HL-60 (cell line): ENCODE measurements at regions not wholly inside any gene's neighbourhood (a gene's known extent, or its start where the extent isn't known, plus 50 kb on each side); places are given as distances from the start of the nearest gene placed in this dataset.

Experiments
- POLR2AphosphoS5 ChIP-seq: IDR thresholded peaks from 2 replicates; pipeline ENCODE4 v1.6.1; 2012; ENCODE audit warnings: low read depth
- TF ChIP-seq, protein P1 (sequence below): IDR thresholded peaks from one replicate; pipeline ENCODE4 v1.5.1; 2011; ENCODE audit warnings: low read length, control low read depth, inconsistent platforms; ENCODE audit not compliant: insufficient read depth

- TF ChIP-seq POLR2AphosphoS5, result no peak
- TF ChIP-seq, protein P1, sequence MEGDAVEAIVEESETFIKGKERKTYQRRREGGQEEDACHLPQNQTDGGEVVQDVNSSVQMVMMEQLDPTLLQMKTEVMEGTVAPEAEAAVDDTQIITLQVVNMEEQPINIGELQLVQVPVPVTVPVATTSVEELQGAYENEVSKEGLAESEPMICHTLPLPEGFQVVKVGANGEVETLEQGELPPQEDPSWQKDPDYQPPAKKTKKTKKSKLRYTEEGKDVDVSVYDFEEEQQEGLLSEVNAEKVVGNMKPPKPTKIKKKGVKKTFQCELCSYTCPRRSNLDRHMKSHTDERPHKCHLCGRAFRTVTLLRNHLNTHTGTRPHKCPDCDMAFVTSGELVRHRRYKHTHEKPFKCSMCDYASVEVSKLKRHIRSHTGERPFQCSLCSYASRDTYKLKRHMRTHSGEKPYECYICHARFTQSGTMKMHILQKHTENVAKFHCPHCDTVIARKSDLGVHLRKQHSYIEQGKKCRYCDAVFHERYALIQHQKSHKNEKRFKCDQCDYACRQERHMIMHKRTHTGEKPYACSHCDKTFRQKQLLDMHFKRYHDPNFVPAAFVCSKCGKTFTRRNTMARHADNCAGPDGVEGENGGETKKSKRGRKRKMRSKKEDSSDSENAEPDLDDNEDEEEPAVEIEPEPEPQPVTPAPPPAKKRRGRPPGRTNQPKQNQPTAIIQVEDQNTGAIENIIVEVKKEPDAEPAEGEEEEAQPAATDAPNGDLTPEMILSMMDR, result no peak
Measured at GRCh38 chr13:106958621-106959048, 390.7 kb upstream of the ARGLU1 start.
